ENCODE measurements at regions not wholly inside any gene's neighbourhood (a gene's known extent, or its start where the extent isn't known, plus 50 kb on each side); places are given as distances from the start of the nearest gene placed in this dataset.

GRCh38 chr5:141745390-141745789 lies 63.4 kb upstream of the ARAP3 start:
- DNase-seq = no peak

- no peak for DNase-seq
These were observed 61.8 kb upstream of the ARAP3 start for GRCh38 chr5:141743866-141744272.

GRCh38 chr5:141742866-141743851 lies 61.1 kb upstream of the ARAP3 start:
- DNase-seq = no peak

GRCh38 chr5:141742144-141742543 lies 60.1 kb upstream of the ARAP3 start:
- DNase-seq = no peak

- DNase-seq = no peak
These were observed 58.9 kb upstream of the ARAP3 start for GRCh38 chr5:141740885-141741284.

- no peak for DNase-seq
These were observed 55.5 kb upstream of the ARAP3 start for GRCh38 chr5:141737535-141737934.

GRCh38 chr5:141735823-141736222 lies 53.8 kb upstream of the ARAP3 start:
- DNase-seq = no peak

GRCh38 chr5:141734501-141735229 lies 52.6 kb upstream of the ARAP3 start:
- DNase-seq = peak; percentile 13

- DNase-seq = no peak
These were observed 51.2 kb upstream of the ARAP3 start for GRCh38 chr5:141733198-141733597.

- no peak for DNase-seq
These were observed 50.4 kb upstream of the ARAP3 start for GRCh38 chr5:141732417-141732816.

Measured in T1000 (cell line).